Heart left ventricle (tissue), 16 donors: ENCODE measurements at regions not wholly inside any gene's neighbourhood (a gene's known extent, or its start where the extent isn't known, plus 50 kb on each side); places are given as distances from the start of the nearest gene placed in this dataset.
"Not testable (repeated sequence)": the region's sequence is repeated elsewhere in the genome, so short reads cannot be mapped to it uniquely, and the experiment has no call there.

Source experiments
- ATAC-seq, 4 donors: fragments of 200-7000 bp; cut with Tn5 transposase; one replicate each; pipeline ENCODE4 v1.9.1; 2020 to 2022; ENCODE audit warnings: moderate library complexity in 4 of 4, mild to moderate bottlenecking in 3 of 4, moderate number of reproducible peaks in 1 of 4
- DNase-seq, 5 donors: peaks; one replicate each; pipeline ENCODE4 v3.0.0-alpha.2; 2020
- H3K27ac ChIP-seq, 12 donors: fragments of 200-600 bp; sonication (generic) in 4 of 12; one replicate each; pipeline versions ENCODE4 v1.5.0 to v1.8.0; 2016 to 2022; ENCODE audit warnings: mild to moderate bottlenecking in 2 of 12
- H3K27me3 ChIP-seq, 9 donors: fragments of 200-600 bp; sonication (generic) in 2 of 9; one replicate each; pipeline versions ENCODE4 v1.5.1 to v1.8.0; 2016 to 2022; ENCODE audit warnings: mild to moderate bottlenecking in 3 of 9
- H3K36me3 ChIP-seq, 9 donors: fragments of 200-600 bp; sonication (generic) in 2 of 9; one replicate each; pipeline versions ENCODE4 v1.5.0 to v1.8.0; 2018 to 2022; ENCODE audit warnings: mild to moderate bottlenecking in 2 of 9
- H3K4me1 ChIP-seq, 12 donors: fragments of 200-600 bp; sonication (generic) in 4 of 12; one replicate each; pipeline versions ENCODE4 v1.5.0 to v1.8.0; 2016 to 2022; ENCODE audit warnings: mild to moderate bottlenecking in 3 of 12
- H3K4me3 ChIP-seq, 12 donors: fragments of 200-600 bp; sonication (generic) in 4 of 12; one replicate each; pipeline versions ENCODE4 v1.5.0 to v1.8.0; 2017 to 2022; ENCODE audit warnings: mild to moderate bottlenecking in 9 of 12, moderate library complexity in 4 of 12
- H3K9me3 ChIP-seq, 12 donors: fragments of 200-600 bp; sonication (generic) in 4 of 12; one replicate each; pipeline versions ENCODE4 v1.5.0 to v1.8.0; 2016 to 2022; ENCODE audit warnings: mild to moderate bottlenecking in 1 of 12
- WGBS, 4 donors: extraction: QIAGEN DNeasy Blood & Tissue Kit in 2 of 4; methylation state at CpG; one replicate each; pipeline versions ENCODE4 v1.1.5 to v1.1.7; 2013 to 2018; 5-methylcytosine and 5-hydroxymethylcytosine counted together
- intact Hi-C, 10 donors: fragments of 100-400 bp; cut with DNase I; formaldehyde crosslinking; loops; one replicate each; pipeline versions ENCODE4 v1.11.1 to v1.14.2; 2022
- donor health status: ischemic (EF 13 %, LVEDD 7.1; RV severe dilation, severe dysfunction).
- donor health status: healthy with polysubstance abuse.
- donor health status: DM: no; HTN: yes; CAD: no.
- donor health status: DM: no; HTN: no; CAD: no.
- donor health status: ischemic (EF 25% LVEDD 6.9; RV normal size, moderate dysfunction).
- donor health status: ischemic (EF 25% LVEDD 5.7; RV mildly dilated, moderate dysfunction).
- donor health status: healthy.
- donor health status: DM: yes; HTN: yes; CAD: no.
- donor health status: ischemic (EF 35%, LVEDD 5.7; RV mildly dilated, moderate dysfunction).
- donor health status: nonischemic (EF 11% LVEDD 7.7; RV severe dilation, severe dysfunction).
- donor health status: DM: yes; HTN: yes; CAD: no.
- donor health status: PGD.
- donor health status: ischemic (EF 29% LVEDD 5.4; RV normal size, mild dysfunction).
- donor health status: nonischemic (EF 23%, LVEDD 6.1; RV moderate dilation, normal function).

DNA sequence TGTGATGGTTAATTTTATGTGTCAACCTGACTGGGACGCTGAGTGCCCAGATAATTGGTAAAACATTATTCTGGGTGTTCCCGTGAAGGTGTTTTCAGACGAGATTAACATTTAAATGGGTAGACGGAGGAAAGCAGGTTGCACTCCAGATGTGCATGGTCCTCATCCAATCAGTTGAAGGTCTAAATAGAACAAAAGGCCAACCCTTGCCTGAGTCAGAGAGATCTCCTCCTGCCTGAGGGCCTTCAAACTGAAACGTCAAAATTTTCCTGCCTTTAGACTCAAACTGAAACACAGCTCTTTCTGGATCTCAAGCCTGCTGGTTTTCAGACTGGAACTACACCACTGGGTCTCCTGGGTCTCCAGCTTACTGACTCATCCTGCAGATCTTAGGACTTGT, 73.5 kb downstream of the NPIPA8 start:
- H3K27me3 ChIP-seq, ATAC-seq, DNase-seq, intact Hi-C loops, H3K27ac ChIP-seq, H3K4me3 ChIP-seq, H3K4me1 ChIP-seq, H3K36me3 ChIP-seq, H3K9me3 ChIP-seq: not testable (repeated sequence)
- WGBS, 4 donors, result 57% methylated on average over 1 of the region's 5 CpGs; no CpG with 5 or more reads in 3 of the 4 donors

GRCh38 chr16:18261848-18262247, 74.7 kb downstream of the NPIPA8 start:
- intact Hi-C loops, DNase-seq, H3K27me3 ChIP-seq, H3K4me3 ChIP-seq, H3K36me3 ChIP-seq, ATAC-seq, H3K27ac ChIP-seq, H3K9me3 ChIP-seq, H3K4me1 ChIP-seq: not testable (repeated sequence)
- 43 to 88% (median 82%) methylated on average over 1 to 2 of the region's 2 CpGs; no CpG with 5 or more reads in 1 of the 4 donors for WGBS, 4 donors

DNA sequence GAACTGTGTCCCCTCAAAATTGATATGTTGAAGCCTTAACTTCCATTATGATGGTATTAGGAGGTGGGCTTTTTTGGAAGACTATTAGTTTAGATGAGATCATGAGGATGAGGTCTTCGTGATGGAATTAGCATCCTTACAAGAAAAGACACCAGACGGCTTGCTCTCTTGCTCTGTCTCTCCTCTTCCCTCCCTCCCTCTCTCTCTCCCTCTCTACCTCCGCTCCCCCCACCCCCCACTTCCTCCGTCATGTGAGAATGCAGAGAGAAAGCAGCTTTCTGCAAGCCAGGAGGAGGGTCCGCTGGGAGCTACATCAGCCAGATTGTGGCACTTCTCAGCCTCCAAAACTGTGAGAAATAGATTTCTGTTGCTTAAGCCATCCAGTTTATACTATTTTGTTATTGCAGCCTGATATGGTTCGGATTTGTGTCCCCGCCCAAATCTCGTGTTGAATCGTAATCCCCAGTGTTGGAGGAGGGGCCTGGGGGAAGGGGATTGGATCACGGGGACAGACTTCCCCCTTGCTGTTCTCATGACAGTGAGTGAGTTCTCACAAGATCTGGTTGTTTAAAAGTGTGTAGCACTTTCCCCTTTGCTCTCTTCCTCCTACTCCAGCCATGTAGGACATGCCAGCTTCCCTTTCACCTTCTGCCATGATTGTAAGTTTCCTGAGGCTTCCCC, 76.9 kb downstream of the NPIPA8 start:
- 0 to 11% methylated on average over 4 of the region's 10 CpGs; no CpG with 5 or more reads in 2 of the 4 donors for WGBS, 4 donors
- H3K36me3 ChIP-seq, DNase-seq, ATAC-seq, H3K27me3 ChIP-seq, H3K4me3 ChIP-seq, H3K9me3 ChIP-seq, H3K4me1 ChIP-seq, intact Hi-C loops, H3K27ac ChIP-seq: not testable (repeated sequence)

GRCh38 chr16:18252943-18253342, 83.6 kb downstream of the NPIPA8 start:
- 100% methylated on average over 1 of the region's 5 CpGs; no CpG with 5 or more reads in 3 of the 4 donors for WGBS, 4 donors
- H3K9me3 ChIP-seq, H3K27me3 ChIP-seq, H3K4me3 ChIP-seq, H3K36me3 ChIP-seq, DNase-seq, intact Hi-C loops, ATAC-seq, H3K27ac ChIP-seq, H3K4me1 ChIP-seq: not testable (repeated sequence)

- ATAC-seq, H3K27me3 ChIP-seq, intact Hi-C loops, H3K4me3 ChIP-seq, H3K27ac ChIP-seq, H3K9me3 ChIP-seq, H3K4me1 ChIP-seq, H3K36me3 ChIP-seq, DNase-seq: not testable (repeated sequence)
- 20 to 44% (median 43%) methylated on average over 3 to 9 of the region's 13 CpGs for WGBS, 4 donors
These were observed 106.0 kb downstream of the NPIPA8 start for GRCh38 chr16:18230505-18230904.

- H3K36me3 ChIP-seq, H3K9me3 ChIP-seq, H3K27me3 ChIP-seq, H3K4me3 ChIP-seq, ATAC-seq, intact Hi-C loops, DNase-seq, H3K27ac ChIP-seq, H3K4me1 ChIP-seq: not testable (repeated sequence)
- 56 to 63% (median 60%) methylated on average over 6 to 15 of the region's 24 CpGs for WGBS, 4 donors
These were observed 114.2 kb downstream of the NPIPA8 start for GRCh38 chr16:18222054-18223009.

GRCh38 chr16:18217741-18218140, 118.8 kb downstream of the NPIPA8 start:
- WGBS, 4 donors, result 42 to 46% methylated on average over 7 of the region's 9 CpGs; no CpG with 5 or more reads in 2 of the 4 donors
- not testable (repeated sequence) for H3K4me3 ChIP-seq

DNA sequence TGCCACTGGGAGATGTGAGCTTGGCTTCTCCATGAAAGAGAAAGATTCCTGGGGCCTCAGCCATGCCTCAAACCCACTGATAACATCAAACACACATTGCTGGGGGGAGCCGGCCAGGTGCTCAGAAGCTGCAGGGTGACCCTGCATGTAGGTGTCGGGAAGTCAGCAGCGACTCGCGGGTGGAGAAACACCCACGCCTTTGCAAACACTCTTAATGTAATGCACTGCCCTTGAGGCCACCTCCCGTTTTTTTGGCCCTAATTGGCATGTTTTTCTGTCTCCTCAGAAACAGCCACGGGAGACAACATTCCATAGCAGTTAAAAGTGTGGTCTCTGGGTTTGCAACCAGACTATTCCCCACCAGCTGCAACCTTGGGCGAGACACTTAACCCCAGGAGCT, 119.7 kb downstream of the NPIPA8 start:
- H3K9me3 ChIP-seq, DNase-seq, H3K4me3 ChIP-seq, H3K4me1 ChIP-seq, H3K27me3 ChIP-seq, H3K27ac ChIP-seq, ATAC-seq, H3K36me3 ChIP-seq, intact Hi-C loops: not testable (repeated sequence)
- WGBS, 4 donors, result 0 to 22% (median 18%) methylated on average over 4 to 8 of the region's 9 CpGs

More at GRCh38 chr16:18217741-18218140, 118.8 kb downstream of the NPIPA8 start:
- intact Hi-C loops, H3K36me3 ChIP-seq, H3K27me3 ChIP-seq, H3K27ac ChIP-seq, ATAC-seq, H3K9me3 ChIP-seq, DNase-seq, H3K4me1 ChIP-seq: not testable (repeated sequence)

GRCh38 chr16:18213810-18214209, 122.7 kb downstream of the NPIPA8 start:
- H3K36me3 ChIP-seq, H3K27ac ChIP-seq, H3K9me3 ChIP-seq, H3K4me3 ChIP-seq, ATAC-seq, intact Hi-C loops, H3K27me3 ChIP-seq, H3K4me1 ChIP-seq, DNase-seq: not testable (repeated sequence)
- WGBS, 4 donors, result 53 to 69% (median 60%) methylated on average over 4 of the region's 4 CpGs

DNA sequence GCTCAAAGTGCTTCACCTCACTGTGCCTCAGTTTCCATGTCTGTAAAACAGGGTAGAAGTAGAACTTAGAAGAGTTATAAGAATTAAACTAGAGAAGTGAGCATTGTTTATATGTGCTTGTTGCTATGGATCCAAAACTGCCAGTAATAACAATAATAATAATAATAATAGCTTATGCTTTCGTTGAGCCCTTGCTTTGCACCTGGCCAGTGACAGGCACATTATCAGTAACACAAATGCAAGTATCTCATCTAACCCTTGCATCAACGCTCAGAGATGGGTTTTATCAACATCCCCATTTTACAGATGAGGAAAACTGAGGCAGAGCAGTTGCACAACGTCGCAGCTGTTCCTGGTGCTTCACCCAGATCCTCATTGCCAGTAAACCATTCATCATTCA, 125.0 kb downstream of the NPIPA8 start:
- H3K27me3 ChIP-seq, H3K27ac ChIP-seq, DNase-seq, H3K36me3 ChIP-seq, H3K4me1 ChIP-seq, intact Hi-C loops, ATAC-seq, H3K4me3 ChIP-seq, H3K9me3 ChIP-seq: not testable (repeated sequence)
- 67 to 93% (median 87%) methylated on average over 2 to 3 of the region's 4 CpGs for WGBS, 4 donors

DNA sequence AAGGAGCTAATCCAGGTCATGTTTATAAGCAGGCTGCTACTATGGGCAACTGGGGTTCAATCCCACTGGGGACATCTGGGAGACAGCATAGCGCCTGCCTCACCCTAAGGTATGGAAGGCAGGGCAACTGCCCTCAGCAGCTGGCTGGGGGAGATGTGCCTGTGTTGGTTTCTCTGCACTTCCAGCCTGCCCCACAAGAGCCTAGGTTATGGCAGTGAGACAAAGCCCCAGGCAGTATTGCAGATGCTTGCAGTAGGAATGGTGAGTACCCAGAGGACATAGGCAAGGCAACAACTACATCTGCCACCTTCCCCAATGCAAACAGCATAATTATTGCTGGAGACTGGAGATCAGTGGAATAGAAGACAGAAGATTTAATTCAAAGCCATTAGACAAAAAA, 131.8 kb downstream of the NPIPA8 start:
- H3K4me1 ChIP-seq, H3K36me3 ChIP-seq, DNase-seq, H3K4me3 ChIP-seq, H3K27ac ChIP-seq, H3K9me3 ChIP-seq, ATAC-seq, intact Hi-C loops, H3K27me3 ChIP-seq: not testable (repeated sequence)
- no CpG with 5 or more reads among the region's 1 CpG for WGBS, 4 donors
